ENCODE measurements at regions not wholly inside any gene's neighbourhood (a gene's known extent, or its start where the extent isn't known, plus 50 kb on each side); places are given as distances from the start of the nearest gene placed in this dataset.

DNA sequence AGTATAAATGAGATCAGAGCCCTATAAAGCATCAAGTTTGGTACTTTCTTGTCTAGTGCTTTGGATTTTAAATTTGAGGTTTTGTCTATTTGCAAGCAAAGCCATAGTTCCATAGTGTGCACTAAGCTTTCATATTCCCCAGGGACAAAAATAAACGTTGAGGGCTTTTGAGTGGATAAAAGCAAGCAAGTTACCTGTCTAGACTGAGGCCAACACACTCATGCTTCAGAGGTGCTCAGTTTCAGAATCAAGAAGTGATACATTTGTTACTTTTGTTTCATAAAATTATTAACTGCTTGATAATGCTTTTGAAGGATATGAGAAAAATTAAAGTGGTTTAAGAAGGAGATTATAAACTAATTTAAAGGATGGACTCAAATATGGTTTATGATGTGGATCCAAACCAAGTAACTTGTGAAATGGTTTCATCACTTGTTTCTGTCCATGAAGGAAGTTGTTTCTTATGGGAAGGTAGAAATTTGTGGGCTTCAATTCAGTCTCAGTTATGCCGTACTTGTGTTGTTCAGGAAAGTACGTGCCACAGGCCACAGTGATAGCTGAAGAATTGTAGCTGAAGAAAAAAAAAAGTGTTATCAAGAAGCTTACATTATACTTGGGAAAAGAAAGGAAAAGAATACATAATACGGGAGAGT lies 71.2 kb downstream of the CHRM3 start:
- Histone ChIP-seq H3K27ac (ENCODE audit: low read length) (no peak overlapping the region), H3K9ac (ENCODE audit: low read length) (no peak overlapping the region), H3K4me2 (ENCODE audit: low read length) (no peak overlapping the region), H4K20me1 (ENCODE audit: insufficient read depth, low read length) (no peaks in the 10 kb centered on the region), H3K4me1 (ENCODE audit: low read length) (no peaks in the 10 kb centered on the region), H3K36me3 (replicated peaks; ENCODE audit: low read depth, low read length) (peaks cover 5% of the 10 kb centered on the region), H2AFZ (ENCODE audit: low read depth, low read length) (no peak overlapping the region), H3K4me3 (ENCODE audit: low read length) (no peak overlapping the region), H3K27me3 (ENCODE audit: low read depth, low read length) (no peaks in the 10 kb centered on the region), H3K79me2 (ENCODE audit: low read length) (no peaks in the 10 kb centered on the region), H3K9me3 (ENCODE audit: insufficient read depth, low read length) (peaks cover 11% of the 10 kb centered on the region)
- no peak for TF ChIP-seq CTCF (IDR thresholded peaks at IDR 0.05; ENCODE audit: low read depth, low read length)
- no peak for TF ChIP-seq EZH2phosphoT487 (IDR thresholded peaks at IDR 0.05; ENCODE audit: low read depth)

GRCh38 chr1:239458144-239458500 lies 71.8 kb downstream of the CHRM3 start:
- H3K27ac ChIP-seq (ENCODE audit: low read length) = no peak overlapping the region
- TF ChIP-seq CTCF (IDR thresholded peaks at IDR 0.05; ENCODE audit: low read depth, low read length) = no peak
- no peak for TF ChIP-seq EZH2phosphoT487 (IDR thresholded peaks at IDR 0.05; ENCODE audit: low read depth)
- H3K9ac ChIP-seq (ENCODE audit: low read length) = no peak overlapping the region
- H3K36me3 ChIP-seq (replicated peaks; ENCODE audit: low read depth, low read length) = peaks cover 5% of the 10 kb centered on the region
- no peaks in the 10 kb centered on the region for H3K79me2 ChIP-seq (ENCODE audit: low read length)
- no peaks in the 10 kb centered on the region for H4K20me1 ChIP-seq (ENCODE audit: insufficient read depth, low read length)
- no peak overlapping the region for H2AFZ ChIP-seq (ENCODE audit: low read depth, low read length)
- H3K4me2 ChIP-seq (ENCODE audit: low read length) = no peak overlapping the region
- H3K4me1 ChIP-seq (ENCODE audit: low read length) = no peaks in the 10 kb centered on the region
- H3K27me3 ChIP-seq (ENCODE audit: low read depth, low read length) = no peaks in the 10 kb centered on the region
- H3K9me3 ChIP-seq (ENCODE audit: insufficient read depth, low read length) = peaks cover 11% of the 10 kb centered on the region
- no peak overlapping the region for H3K4me3 ChIP-seq (ENCODE audit: low read length)

GRCh38 chr1:239467730-239468129 lies 81.4 kb downstream of the CHRM3 start:
- Histone ChIP-seq H3K9ac (ENCODE audit: low read length) (no peak overlapping the region), H3K79me2 (ENCODE audit: low read length) (no peaks in the 10 kb centered on the region), H3K4me2 (ENCODE audit: low read length) (no peak overlapping the region), H3K27me3 (ENCODE audit: low read depth, low read length) (no peaks in the 10 kb centered on the region), H2AFZ (ENCODE audit: low read depth, low read length) (no peak overlapping the region), H4K20me1 (ENCODE audit: insufficient read depth, low read length) (no peaks in the 10 kb centered on the region), H3K4me1 (ENCODE audit: low read length) (no peaks in the 10 kb centered on the region), H3K4me3 (ENCODE audit: low read length) (no peak overlapping the region), H3K36me3 (replicated peaks; ENCODE audit: low read depth, low read length) (no peaks in the 10 kb centered on the region), H3K27ac (ENCODE audit: low read length) (no peak overlapping the region), H3K9me3 (ENCODE audit: insufficient read depth, low read length) (no peaks in the 10 kb centered on the region)
- TF ChIP-seq CTCF (IDR thresholded peaks at IDR 0.05; ENCODE audit: low read depth, low read length) = no peak
- no peak for TF ChIP-seq EZH2phosphoT487 (IDR thresholded peaks at IDR 0.05; ENCODE audit: low read depth)

DNA sequence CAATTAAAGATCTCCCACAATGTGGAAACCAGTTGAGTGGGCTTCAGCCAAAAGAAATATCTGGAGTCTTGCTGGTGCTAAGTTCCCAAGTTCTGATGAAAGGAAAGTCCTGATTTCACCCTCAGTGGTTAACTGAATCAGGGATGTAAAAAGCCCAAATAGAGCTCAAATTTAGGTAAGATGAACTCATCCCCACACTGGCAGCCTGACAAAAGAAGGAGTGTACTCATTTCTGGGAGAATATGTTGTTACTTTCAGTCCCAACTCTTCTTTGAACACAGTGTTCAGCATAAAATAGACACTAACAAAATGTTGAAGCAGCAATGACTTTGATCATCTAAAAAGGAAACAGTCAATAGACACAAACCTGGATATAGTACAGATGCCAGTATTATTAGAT lies 91.7 kb downstream of the CHRM3 start:
- Histone ChIP-seq H3K36me3 (replicated peaks; ENCODE audit: low read depth, low read length) (no peaks in the 10 kb centered on the region), H3K4me1 (ENCODE audit: low read length) (no peaks in the 10 kb centered on the region), H4K20me1 (ENCODE audit: insufficient read depth, low read length) (no peaks in the 10 kb centered on the region), H3K9ac (ENCODE audit: low read length) (no peak overlapping the region), H2AFZ (ENCODE audit: low read depth, low read length) (no peak overlapping the region), H3K79me2 (ENCODE audit: low read length) (no peaks in the 10 kb centered on the region), H3K27ac (ENCODE audit: low read length) (no peak overlapping the region), H3K4me2 (ENCODE audit: low read length) (no peak overlapping the region), H3K27me3 (ENCODE audit: low read depth, low read length) (no peaks in the 10 kb centered on the region), H3K4me3 (ENCODE audit: low read length) (no peak overlapping the region), H3K9me3 (ENCODE audit: insufficient read depth, low read length) (peaks cover 11% of the 10 kb centered on the region; the same call in 1 of the 2 replicates)
- TF ChIP-seq EZH2phosphoT487 (IDR thresholded peaks at IDR 0.05; ENCODE audit: low read depth) (no peak), CTCF (IDR thresholded peaks at IDR 0.05; ENCODE audit: low read depth, low read length) (no peak)
